ENCODE measurements at regions not wholly inside any gene's neighbourhood (a gene's known extent, or its start where the extent isn't known, plus 50 kb on each side); places are given as distances from the start of the nearest gene placed in this dataset.

GRCh38 chr14:71271166-71271945, 364.1 kb downstream of the PCNX1 start:
- DNase-seq (ENCODE audit: extremely low spot score, unreplicated experiment), result no peak
- TF ChIP-seq CTCF (conservative IDR thresholded peaks at IDR 0.05), result no peak
- Mint-ChIP-seq H3K4me3 (no peak overlapping the region), H3K27me3 (no peaks in the 10 kb centered on the region), H3K36me3 (no peaks in the 10 kb centered on the region), H3K9me3 (peaks cover 5% of the 10 kb centered on the region), H3K27ac (no peak overlapping the region), H3K4me1 (ENCODE audit: unreplicated experiment) (no peaks in the 10 kb centered on the region)

GRCh38 chr14:71273366-71273765, 366.1 kb downstream of the PCNX1 start:
- no peak for DNase-seq (ENCODE audit: extremely low spot score, unreplicated experiment)
- Mint-ChIP-seq H3K36me3 (no peaks in the 10 kb centered on the region), H3K27me3 (peaks cover 3% of the 10 kb centered on the region), H3K9me3 (peaks cover 5% of the 10 kb centered on the region), H3K4me1 (ENCODE audit: unreplicated experiment) (no peaks in the 10 kb centered on the region), H3K27ac (no peak overlapping the region), H3K4me3 (no peak overlapping the region)
- no peak for TF ChIP-seq CTCF (conservative IDR thresholded peaks at IDR 0.05)

- DNase-seq (ENCODE audit: extremely low spot score, unreplicated experiment), result no peak
These were observed 376.8 kb downstream of the PCNX1 start for GRCh38 chr14:71284048-71284447.

GRCh38 chr14:71286126-71286525, 378.9 kb downstream of the PCNX1 start:
- Mint-ChIP-seq H3K27me3 (peaks cover 2% of the 10 kb centered on the region), H3K4me1 (ENCODE audit: unreplicated experiment) (peaks cover 9% of the 10 kb centered on the region), H3K9me3 (peaks cover 6% of the 10 kb centered on the region), H3K36me3 (no peaks in the 10 kb centered on the region), H3K4me3 (no peak overlapping the region), H3K27ac (no peak overlapping the region)
- no peak for TF ChIP-seq CTCF (conservative IDR thresholded peaks at IDR 0.05)
- DNase-seq (ENCODE audit: extremely low spot score, unreplicated experiment), result no peak

More at GRCh38 chr14:71284048-71284447, 376.8 kb downstream of the PCNX1 start:
- TF ChIP-seq CTCF (conservative IDR thresholded peaks at IDR 0.05), result no peak
- Mint-ChIP-seq H3K27ac (no peak overlapping the region), H3K9me3 (peaks cover 6% of the 10 kb centered on the region), H3K27me3 (peaks cover 2% of the 10 kb centered on the region), H3K36me3 (no peaks in the 10 kb centered on the region), H3K4me3 (no peak overlapping the region), H3K4me1 (ENCODE audit: unreplicated experiment) (no peaks in the 10 kb centered on the region)

GRCh38 chr14:71287567-71287966, 380.3 kb downstream of the PCNX1 start:
- Mint-ChIP-seq H3K9me3 (peaks cover 6% of the 10 kb centered on the region), H3K4me3 (no peak overlapping the region), H3K36me3 (no peaks in the 10 kb centered on the region), H3K27me3 (peaks cover 2% of the 10 kb centered on the region), H3K27ac (no peak overlapping the region), H3K4me1 (ENCODE audit: unreplicated experiment) (peaks cover 9% of the 10 kb centered on the region)
- no peak for DNase-seq (ENCODE audit: extremely low spot score, unreplicated experiment)
- TF ChIP-seq CTCF (conservative IDR thresholded peaks at IDR 0.05), result no peak

Data from type B pancreatic cell (in vitro differentiated cells).